ENCODE measurements at regions not wholly inside any gene's neighbourhood (a gene's known extent, or its start where the extent isn't known, plus 50 kb on each side); places are given as distances from the start of the nearest gene placed in this dataset.

DNA sequence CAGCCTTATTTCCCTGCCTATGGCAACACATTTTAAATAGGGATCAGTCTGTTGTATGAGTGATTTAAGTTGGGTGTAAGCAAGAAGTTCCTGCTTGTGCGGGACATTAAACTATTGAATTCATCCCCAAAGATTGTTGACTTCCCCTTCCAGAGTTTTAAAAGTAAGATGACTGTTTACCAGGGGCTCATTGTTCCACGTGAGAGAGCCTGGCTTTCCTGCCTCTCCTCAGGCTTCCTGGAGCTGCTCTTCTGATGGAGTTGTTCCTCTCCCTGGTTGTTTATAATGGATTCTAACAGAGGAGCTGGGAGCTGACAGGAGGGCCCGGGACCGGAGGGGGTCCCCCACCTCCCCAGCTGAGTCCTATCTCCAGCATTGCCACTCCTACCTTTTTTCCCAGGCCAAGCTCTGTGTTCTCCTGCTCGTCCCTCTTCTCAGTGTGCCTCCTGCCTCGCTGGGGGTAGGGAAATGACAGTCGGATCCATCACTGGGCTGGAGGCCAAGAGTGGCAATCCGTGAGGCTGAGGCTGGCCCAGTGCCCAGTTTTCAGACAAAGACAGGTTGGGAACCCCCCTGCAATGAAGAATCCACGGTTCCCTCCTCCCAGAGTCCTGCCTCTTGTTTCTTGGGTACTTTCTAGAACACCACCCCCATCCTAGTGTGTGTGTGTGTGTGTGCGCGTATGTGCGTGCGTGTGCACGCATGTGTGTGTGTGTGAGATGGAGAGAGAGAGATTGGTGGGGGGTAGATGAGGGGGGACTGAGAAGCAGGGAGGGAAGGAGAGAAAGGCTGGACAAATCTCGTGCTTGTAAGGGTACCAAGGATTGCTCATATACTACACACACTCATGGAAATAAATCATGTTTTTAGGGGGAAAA, 123.7 kb upstream of the NFIB start:
- Mint-ChIP-seq H3K27me3 (peaks cover 15 to 24% of the 10 kb centered on the region in 2 donors), H3K27ac (no peak overlapping the region), H3K36me3 (no peaks in the 10 kb centered on the region), H3K4me1 (peaks cover 0 to 2% of the 10 kb centered on the region in 2 donors), H3K9me3 (no peaks in the 10 kb centered on the region), H3K4me3 (no peak overlapping the region)
- ATAC-seq (replicated peaks) = no peak
- DNase-seq = no peak

DNA sequence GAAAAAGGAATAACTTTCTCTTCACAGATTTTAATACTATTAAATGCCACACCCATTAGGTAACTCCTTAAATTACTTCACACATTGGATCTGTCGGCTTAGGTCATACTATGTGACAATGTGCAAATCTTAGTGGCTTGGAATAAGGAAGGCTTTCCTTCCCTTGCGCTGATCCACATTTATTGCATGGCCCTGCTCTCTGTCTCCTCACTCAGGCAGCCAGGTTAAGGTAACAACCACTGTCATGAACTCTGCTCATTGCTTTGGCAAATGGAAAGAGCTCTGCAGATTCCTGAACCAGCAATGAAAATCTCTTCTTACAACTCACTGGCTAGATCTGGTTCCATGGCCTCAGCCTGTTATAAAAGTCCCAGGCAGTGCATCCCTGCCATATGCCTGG, 121.9 kb upstream of the NFIB start:
- H3K4me1 Mint-ChIP-seq = peaks cover 0 to 2% of the 10 kb centered on the region in 2 donors
- no peaks in the 10 kb centered on the region for H3K9me3 Mint-ChIP-seq
- H3K4me3 Mint-ChIP-seq = no peak overlapping the region
- no peak overlapping the region for H3K27ac Mint-ChIP-seq
- DNase-seq (no peak), ATAC-seq (replicated peaks) (no peak)
- peaks cover 15 to 28% of the 10 kb centered on the region in 2 donors for H3K27me3 Mint-ChIP-seq
- no peaks in the 10 kb centered on the region for H3K36me3 Mint-ChIP-seq

DNA sequence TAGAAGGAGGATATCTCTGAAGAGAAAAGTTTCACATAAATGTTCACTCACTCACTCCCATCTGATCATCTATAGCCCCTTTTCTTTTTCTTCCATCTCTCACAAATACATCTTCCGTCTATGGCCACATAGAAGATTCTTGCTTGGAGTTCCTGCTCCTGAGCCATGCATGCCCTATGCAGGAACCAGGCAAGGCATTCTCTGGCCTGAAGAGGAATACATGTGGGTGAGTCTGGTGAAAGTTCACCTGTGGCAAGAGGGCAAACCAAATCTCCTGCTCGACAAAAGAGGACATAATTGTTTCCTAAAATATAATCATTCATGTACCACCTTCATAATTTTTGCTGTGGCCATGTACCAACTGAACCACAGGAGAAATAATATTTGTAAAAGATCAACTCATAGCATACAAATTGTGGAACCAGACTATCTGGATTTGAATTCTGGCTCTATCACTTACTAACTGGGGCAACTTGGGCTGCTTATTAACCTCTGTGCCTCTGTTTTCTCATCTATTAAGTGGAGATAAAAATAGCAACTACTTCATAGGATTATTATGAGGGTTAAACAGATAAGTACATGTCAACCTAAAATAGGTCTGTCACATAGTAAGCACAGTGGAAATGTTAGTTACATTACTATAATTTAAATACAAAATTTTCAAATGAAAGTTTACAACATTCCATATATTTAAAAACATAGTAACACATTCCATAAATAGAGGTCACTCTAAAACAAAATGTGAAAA, 121.2 kb upstream of the NFIB start:
- Mint-ChIP-seq H3K9me3 (no peaks in the 10 kb centered on the region), H3K27me3 (peaks cover 15 to 28% of the 10 kb centered on the region in 2 donors), H3K27ac (no peak overlapping the region), H3K36me3 (no peaks in the 10 kb centered on the region), H3K4me1 (peaks cover 0 to 2% of the 10 kb centered on the region in 2 donors), H3K4me3 (no peak overlapping the region)
- DNase-seq (no peak), ATAC-seq (replicated peaks) (no peak)

DNA sequence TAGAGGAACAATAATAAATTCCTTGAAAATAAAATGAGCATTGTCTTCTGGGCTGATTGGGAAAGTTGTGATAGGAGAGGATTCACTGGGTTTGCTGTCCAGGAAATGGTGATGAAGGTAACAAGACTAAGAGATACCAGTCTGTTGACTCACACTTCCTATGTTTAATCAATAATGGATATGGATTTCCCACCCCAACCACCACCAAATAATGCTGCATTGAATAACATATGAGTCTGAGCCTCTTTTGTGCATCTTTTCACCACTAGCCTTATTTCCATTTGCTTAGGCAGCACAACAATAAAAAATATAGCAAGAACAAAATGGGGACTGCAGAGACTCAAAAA, 120.2 kb upstream of the NFIB start:
- Mint-ChIP-seq H3K36me3 (no peaks in the 10 kb centered on the region), H3K9me3 (no peaks in the 10 kb centered on the region), H3K4me3 (no peak overlapping the region), H3K27me3 (peaks cover 15 to 29% of the 10 kb centered on the region in 2 donors), H3K27ac (no peak overlapping the region), H3K4me1 (peaks cover 0 to 2% of the 10 kb centered on the region in 2 donors)
- no peak for ATAC-seq (replicated peaks)
- DNase-seq = no peak

DNA sequence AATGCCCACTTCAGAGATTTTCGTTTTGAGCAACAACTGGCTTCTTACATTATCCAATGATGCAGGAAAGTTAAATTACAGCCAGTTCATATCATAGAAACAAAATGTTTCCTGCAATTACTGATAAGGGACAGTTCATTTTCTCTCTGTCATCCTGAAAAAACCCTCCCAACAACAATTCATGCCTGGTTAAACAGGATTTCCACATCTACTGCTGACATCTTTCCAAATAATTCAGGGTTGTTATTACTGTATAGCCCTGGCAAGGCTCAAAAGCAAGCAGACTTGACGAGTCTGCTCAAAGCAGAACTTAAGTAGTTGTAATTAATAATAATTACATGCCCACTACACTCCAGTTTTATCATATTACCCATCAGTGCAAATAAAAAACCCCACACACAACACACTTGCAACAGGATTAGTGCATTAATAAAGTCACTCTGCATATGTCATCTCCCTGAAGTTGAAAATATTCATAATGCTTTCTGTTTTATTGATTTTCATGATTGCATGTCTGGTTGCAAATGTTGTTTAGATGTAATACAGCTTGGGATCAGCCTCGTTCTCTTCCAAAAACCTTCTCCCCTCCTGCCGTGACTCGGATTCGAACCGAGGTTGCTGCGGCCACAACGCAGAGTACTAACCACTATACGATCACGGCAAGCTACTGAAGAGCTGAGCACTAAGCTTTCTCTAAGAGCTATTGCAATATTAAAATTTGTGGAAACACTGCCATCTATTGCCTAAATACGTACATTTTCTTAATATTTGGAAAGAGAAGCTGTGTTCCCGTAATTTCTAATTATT, 119.6 kb upstream of the NFIB start:
- no peak for DNase-seq
- H3K4me1 Mint-ChIP-seq = peaks cover 0 to 4% of the 10 kb centered on the region in 2 donors
- no peak overlapping the region for H3K27ac Mint-ChIP-seq
- peaks cover 21 to 34% of the 10 kb centered on the region in 2 donors for H3K27me3 Mint-ChIP-seq
- ATAC-seq (replicated peaks) = no peak
- no peaks in the 10 kb centered on the region for H3K9me3 Mint-ChIP-seq
- H3K36me3 Mint-ChIP-seq = no peaks in the 10 kb centered on the region
- no peak overlapping the region for H3K4me3 Mint-ChIP-seq

DNA sequence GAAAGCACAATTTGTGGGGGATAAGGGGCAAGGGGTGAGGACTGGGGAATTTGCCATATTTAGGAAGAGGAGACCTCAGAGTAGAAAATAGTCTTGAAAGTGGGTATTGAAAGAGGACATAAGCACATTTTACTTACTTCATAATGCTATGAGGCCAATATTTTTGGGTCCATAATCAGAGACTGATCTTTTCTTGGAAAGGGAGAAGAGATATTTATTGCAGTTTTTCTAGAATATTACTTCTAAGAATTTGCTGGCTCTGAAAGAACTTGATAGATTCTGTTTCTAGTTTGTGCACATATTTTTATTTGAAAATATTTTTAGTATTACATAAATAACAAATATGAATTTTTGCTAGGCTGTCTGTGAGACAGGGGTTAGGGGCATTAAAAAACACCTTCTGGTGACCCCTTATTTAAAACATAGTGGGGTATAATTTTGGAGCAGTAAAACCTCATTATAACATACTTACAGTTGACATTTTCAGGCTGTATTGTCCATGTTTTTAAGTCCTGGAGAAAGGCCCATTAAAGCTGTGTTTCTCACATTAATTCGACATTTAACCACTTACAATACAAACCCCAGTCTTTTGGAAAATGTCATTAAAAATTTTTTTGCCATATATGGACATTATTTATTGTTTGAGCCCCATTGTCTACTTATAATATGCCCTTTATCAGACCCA, 118.9 kb upstream of the NFIB start:
- no peak overlapping the region for H3K4me3 Mint-ChIP-seq

DNA sequence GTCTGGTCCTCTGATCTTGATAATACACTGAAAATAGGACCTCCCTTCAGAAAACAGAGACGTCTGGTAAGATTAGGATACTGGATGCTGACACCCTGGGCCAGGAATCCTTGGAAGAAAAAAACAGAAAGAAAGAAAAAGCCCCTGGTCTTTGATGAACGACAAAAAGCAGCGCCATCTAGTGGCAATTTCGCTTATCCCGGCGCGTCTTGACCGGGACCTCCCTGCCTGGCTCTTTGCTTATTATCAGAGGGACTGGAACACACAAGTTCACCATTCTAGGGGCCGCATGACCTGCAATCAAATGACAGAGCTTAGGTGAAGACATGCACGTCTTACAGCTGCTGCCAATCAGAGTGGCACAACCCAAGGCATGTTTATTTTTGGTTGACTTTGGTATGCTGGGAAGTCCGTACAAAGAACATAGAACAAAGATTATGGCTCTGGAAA, 114.9 kb upstream of the NFIB start:
- no peaks in the 10 kb centered on the region for H3K36me3 Mint-ChIP-seq
- H3K9me3 Mint-ChIP-seq = no peaks in the 10 kb centered on the region
- DNase-seq (no peak), ATAC-seq (replicated peaks) (peak; percentile 42 to 44)
- no peak overlapping the region for H3K27ac Mint-ChIP-seq
- H3K4me3 Mint-ChIP-seq = no peak overlapping the region
- peaks cover 16 to 28% of the 10 kb centered on the region in 2 donors for H3K27me3 Mint-ChIP-seq
- peaks cover 0 to 6% of the 10 kb centered on the region in 2 donors for H3K4me1 Mint-ChIP-seq

More for the DNA sequence above, 118.9 kb upstream of the NFIB start:
- no peak for ATAC-seq (replicated peaks)
- DNase-seq = no peak
- no peaks in the 10 kb centered on the region for H3K36me3 Mint-ChIP-seq
- H3K27ac Mint-ChIP-seq = no peak overlapping the region
- peaks cover 23 to 35% of the 10 kb centered on the region in 2 donors for H3K27me3 Mint-ChIP-seq
- peaks cover 0 to 6% of the 10 kb centered on the region in 2 donors for H3K4me1 Mint-ChIP-seq
- H3K9me3 Mint-ChIP-seq = no peaks in the 10 kb centered on the region

DNA sequence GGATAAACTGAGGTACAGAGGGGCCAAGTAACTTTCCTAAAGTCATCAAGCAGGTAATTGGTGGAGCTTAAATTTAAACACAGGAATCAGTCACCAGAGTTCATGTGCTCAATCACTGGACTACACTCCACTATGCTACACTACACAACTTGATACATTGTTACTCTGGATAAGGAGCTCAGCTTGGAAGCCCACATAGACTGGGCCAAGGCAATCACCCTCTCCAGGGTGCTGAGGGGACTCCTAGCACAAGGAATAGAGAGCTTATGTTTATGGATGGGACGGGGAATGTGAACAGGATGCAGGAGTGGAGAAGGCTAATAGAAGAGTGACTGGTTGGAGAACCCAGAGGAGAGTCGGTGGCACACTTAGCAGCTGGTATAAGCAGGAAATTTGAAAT, 113.5 kb upstream of the NFIB start:
- Mint-ChIP-seq H3K36me3 (no peaks in the 10 kb centered on the region), H3K9me3 (no peaks in the 10 kb centered on the region), H3K27me3 (peaks cover 21% of the 10 kb centered on the region in 2 donors), H3K4me1 (peaks cover 0 to 4% of the 10 kb centered on the region in 2 donors), H3K27ac (no peak overlapping the region), H3K4me3 (no peak overlapping the region)
- DNase-seq = no peak
- ATAC-seq (replicated peaks) = no peak

DNA sequence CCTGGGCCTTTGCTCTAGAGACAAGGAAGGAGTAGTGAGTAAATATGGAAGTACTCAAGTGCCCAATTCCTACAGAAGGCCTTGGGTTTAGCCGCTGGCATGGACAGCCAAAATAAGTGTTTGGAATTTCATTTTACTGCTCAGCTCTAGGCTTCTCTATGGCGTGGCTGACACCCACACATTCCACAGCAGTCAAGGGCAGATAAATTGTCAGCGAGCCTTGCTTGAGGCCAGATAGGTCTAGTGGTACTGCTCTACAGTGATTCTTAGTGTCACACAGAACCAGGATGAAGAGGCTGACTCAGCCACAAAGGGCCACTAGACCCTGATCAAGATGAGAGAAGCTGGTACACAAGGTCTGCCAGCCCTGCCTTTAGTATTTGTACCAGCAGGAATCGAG, 111.0 kb upstream of the NFIB start:
- Mint-ChIP-seq H3K9me3 (no peaks in the 10 kb centered on the region), H3K4me3 (no peak overlapping the region)

DNA sequence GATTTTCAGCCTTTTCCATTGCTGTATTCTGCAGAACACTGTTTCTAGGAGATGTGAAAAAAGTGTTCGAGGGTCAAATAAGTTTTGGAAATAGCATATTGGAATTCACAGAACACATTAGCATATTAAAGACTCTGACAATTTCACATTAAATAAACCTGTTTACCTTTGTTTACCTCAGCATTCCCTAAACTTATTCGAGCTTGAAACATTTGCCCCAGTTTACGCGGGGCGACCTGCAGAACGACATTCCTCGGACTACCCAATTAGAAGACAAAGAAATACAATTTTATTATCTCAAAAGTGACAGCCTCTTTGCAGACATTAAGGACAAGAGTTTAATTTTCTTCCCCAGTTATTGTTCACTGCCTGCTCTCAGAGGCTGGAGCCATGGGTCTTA, 110.3 kb upstream of the NFIB start:
- Mint-ChIP-seq H3K4me3 (no peak overlapping the region), H3K36me3 (no peaks in the 10 kb centered on the region)
- ATAC-seq (replicated peaks) = no peak

More for the DNA sequence above, 111.0 kb upstream of the NFIB start:
- ATAC-seq (replicated peaks) = no peak
- no peak for DNase-seq
- Mint-ChIP-seq H3K27ac (no peak overlapping the region), H3K4me1 (peaks cover 0 to 4% of the 10 kb centered on the region in 2 donors), H3K27me3 (peaks cover 19 to 21% of the 10 kb centered on the region in 2 donors), H3K36me3 (no peaks in the 10 kb centered on the region)

DNA sequence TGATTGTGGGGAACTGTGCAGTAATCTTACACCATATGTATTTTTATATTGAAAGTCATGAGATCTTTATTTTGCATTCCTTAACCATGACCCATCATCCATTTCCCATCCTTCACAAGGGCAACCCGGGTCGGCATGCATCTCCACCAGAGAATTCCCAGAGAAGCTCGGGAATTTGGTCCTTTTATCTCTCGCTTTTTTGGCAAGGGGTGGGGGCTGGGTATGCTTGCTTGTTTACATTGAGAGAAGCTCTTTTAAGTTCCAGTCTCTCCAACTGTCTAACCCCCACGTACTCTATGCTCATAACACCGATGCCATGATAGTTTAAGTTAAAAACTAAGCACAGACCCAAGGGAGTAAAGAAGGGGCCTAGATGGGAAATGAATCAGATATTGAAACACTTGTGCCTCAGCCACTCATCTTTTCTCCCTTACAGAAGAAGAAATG, 109.9 kb upstream of the NFIB start:
- ATAC-seq (replicated peaks) (no peak), DNase-seq (no peak)
- peaks cover 15 to 18% of the 10 kb centered on the region in 2 donors for H3K27me3 Mint-ChIP-seq
- H3K9me3 Mint-ChIP-seq = no peaks in the 10 kb centered on the region
- no peak overlapping the region for H3K4me3 Mint-ChIP-seq
- no peaks in the 10 kb centered on the region for H3K36me3 Mint-ChIP-seq
- H3K4me1 Mint-ChIP-seq = peaks cover 0 to 4% of the 10 kb centered on the region in 2 donors
- no peak overlapping the region for H3K27ac Mint-ChIP-seq

More for the DNA sequence above, 110.3 kb upstream of the NFIB start:
- peaks cover 19 to 21% of the 10 kb centered on the region in 2 donors for H3K27me3 Mint-ChIP-seq
- H3K27ac Mint-ChIP-seq = no peak overlapping the region
- no peaks in the 10 kb centered on the region for H3K9me3 Mint-ChIP-seq
- no peak for DNase-seq
- peaks cover 0 to 4% of the 10 kb centered on the region in 2 donors for H3K4me1 Mint-ChIP-seq

DNA sequence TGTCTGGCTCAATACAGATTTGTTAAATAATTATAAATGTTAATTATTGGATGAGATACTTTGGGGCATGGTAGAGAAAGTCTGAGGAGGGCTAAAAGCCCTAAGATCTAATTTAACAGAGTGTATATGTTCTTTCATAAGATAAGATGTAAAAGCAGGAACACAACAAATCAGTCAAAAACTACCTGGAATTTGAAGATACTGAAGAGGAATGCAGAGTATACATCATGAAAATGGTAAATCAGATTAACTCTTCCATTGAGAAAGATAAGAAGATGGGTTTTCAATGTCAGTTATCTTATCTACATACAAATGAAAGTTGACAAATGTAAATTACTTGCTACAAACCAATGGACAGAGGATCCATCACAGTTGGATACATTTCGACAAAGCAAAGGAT, 107.3 kb upstream of the NFIB start:
- Mint-ChIP-seq H3K27ac (no peak overlapping the region), H3K4me3 (no peak overlapping the region), H3K36me3 (no peaks in the 10 kb centered on the region), H3K27me3 (peaks cover 4 to 6% of the 10 kb centered on the region in 2 donors), H3K4me1 (no peaks in the 10 kb centered on the region), H3K9me3 (no peaks in the 10 kb centered on the region)
- DNase-seq (no peak), ATAC-seq (replicated peaks) (no peak)

DNA sequence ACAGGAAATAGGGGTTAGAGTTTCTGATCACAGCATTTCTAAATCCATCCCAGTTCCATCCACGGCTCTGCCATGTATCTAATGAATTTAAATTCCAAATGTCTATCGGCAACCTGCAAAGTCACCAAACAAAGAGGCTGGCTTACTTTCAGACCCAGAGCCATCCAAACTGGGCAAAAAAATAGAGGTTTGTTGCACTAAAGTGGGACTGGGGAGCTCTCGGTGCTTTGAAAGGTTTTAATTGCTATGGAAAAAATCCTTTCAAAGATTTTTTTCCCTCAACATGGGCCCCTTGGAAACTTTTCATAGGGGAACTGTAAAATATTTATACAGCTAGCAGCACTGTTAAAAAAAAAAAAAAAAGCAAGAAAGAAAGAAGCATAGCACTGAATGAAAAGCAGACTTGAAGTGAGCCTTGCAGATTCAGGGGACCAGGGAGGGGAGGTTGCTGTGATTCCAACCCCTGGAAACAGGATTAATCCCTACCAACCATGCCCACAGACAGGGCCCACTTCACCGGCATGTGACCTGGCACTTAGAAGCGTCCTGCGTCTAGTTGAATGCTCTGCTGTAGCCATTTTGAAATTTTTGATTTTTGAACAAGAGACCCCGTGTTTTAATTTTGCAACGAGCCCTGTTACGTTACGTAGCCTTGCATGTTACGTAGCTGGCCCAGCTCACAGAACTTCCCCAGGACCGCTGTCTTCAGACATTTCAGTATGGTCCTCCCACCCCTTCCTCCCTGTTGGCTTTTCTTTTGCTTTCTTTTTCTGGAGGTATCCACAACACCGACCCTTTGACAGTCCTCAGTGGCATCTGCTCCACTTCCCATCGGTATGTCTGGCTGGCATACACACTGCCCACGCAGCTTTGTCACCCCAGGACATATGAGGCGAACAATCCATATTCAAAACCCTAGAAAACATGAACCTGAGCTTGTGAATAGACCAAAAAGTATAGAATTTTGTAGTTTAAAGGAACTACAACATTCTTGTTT, 105.3 kb upstream of the NFIB start:
- Mint-ChIP-seq H3K36me3 (no peaks in the 10 kb centered on the region), H3K9me3 (no peaks in the 10 kb centered on the region), H3K4me3 (no peak overlapping the region), H3K27ac (no peak overlapping the region), H3K27me3 (peaks cover 0 to 6% of the 10 kb centered on the region in 2 donors), H3K4me1 (no peaks in the 10 kb centered on the region)
- DNase-seq (no peak), ATAC-seq (replicated peaks) (no peak)
